Upper lobe of left lung (tissue), 6 donors: ENCODE measurements at regions not wholly inside any gene's neighbourhood (a gene's known extent, or its start where the extent isn't known, plus 50 kb on each side); places are given as distances from the start of the nearest gene placed in this dataset.

ENCODE experiments used
- ATAC-seq, 2 donors: fragments of 200-7000 bp; cut with Tn5 transposase; one replicate each; pipeline ENCODE4 v1.9.1; 2022; ENCODE audit warnings: mild to moderate bottlenecking in 2 of 2, moderate library complexity in 2 of 2; ENCODE audit not compliant: low FRiP score in 2 of 2
- DNase-seq, 2 donors: peaks; one replicate each; pipeline ENCODE4 v3.0.0-alpha.2; 2019 to 2020
- H3K27ac ChIP-seq, 4 donors: fragments of 200-600 bp; sonication (generic); one replicate each; pipeline ENCODE4 v1.5.1; 2016 to 2019
- H3K27me3 ChIP-seq, 4 donors: fragments of 200-600 bp; sonication (generic); one replicate each; pipeline ENCODE4 v1.5.1; 2017 to 2019
- H3K36me3 ChIP-seq, 4 donors: fragments of 200-600 bp; sonication (generic); one replicate each; pipeline ENCODE4 v1.5.1; 2016 to 2019
- H3K4me1 ChIP-seq, 4 donors: fragments of 200-600 bp; sonication (generic); one replicate each; pipeline ENCODE4 v1.5.1; 2018 to 2019
- H3K4me3 ChIP-seq, 4 donors: fragments of 200-600 bp; sonication (generic); one replicate each; pipeline ENCODE4 v1.5.1; 2017 to 2019; ENCODE audit warnings: mild to moderate bottlenecking in 2 of 4, moderate library complexity in 1 of 4
- H3K9me3 ChIP-seq, 4 donors: fragments of 200-600 bp; sonication (generic); one replicate each; pipeline ENCODE4 v1.5.1; 2018 to 2019
- CTCF ChIP-seq, 6 experiments: fragments of 450-650 bp in 4 of 6; fragments of 200-600 bp in 2 of 6; sonication (generic) in 2 of 6; IDR thresholded peaks; one replicate each; pipeline ENCODE4 v1.5.1; 2016 to 2019; ENCODE audit warnings: antibody characterized with exemption in 6 of 6
- EP300 ChIP-seq, 4 donors: sonication (generic); formaldehyde crosslinking; IDR thresholded peaks; one replicate each; pipeline ENCODE4 v1.5.1; 2017; ENCODE audit warnings: antibody characterized with exemption in 4 of 4, control low read depth in 2 of 4
- POLR2A ChIP-seq, 4 donors: fragments of 450-650 bp; IDR thresholded peaks; one replicate each; pipeline ENCODE4 v1.5.1; 2016 to 2017; ENCODE audit warnings: antibody characterized with exemption in 4 of 4, mild to moderate bottlenecking in 2 of 4
- POLR2AphosphoS5 ChIP-seq, 2 donors: sonication (generic); formaldehyde crosslinking; IDR thresholded peaks; one replicate each; pipeline ENCODE4 v1.5.1; 2017; ENCODE audit warnings: antibody characterized with exemption in 2 of 2
- WGBS, 2 donors: methylation state at CpG; one replicate each; pipeline ENCODE4 v1.1.5; 2017 to 2018; 5-methylcytosine and 5-hydroxymethylcytosine counted together
- donor health status: DM: no; HTN: no; CAD: no; lungs with moderate emphysema.
- donor health status: DM: no; HTN: yes; CAD: no; lungs with severe emphysema.

GRCh38 chr11:57899378-57899777 lies 124.3 kb upstream of the OR9Q1 start:
- TF ChIP-seq EP300 (IDR thresholded peaks at IDR 0.05) (no peak), POLR2A (IDR thresholded peaks at IDR 0.05) (no peak), POLR2AphosphoS5 (IDR thresholded peaks at IDR 0.05) (no peak), CTCF (IDR thresholded peaks at IDR 0.05) (no peak)
- no peak overlapping the region for H3K27ac ChIP-seq
- H3K4me3 ChIP-seq, result no peak overlapping the region
- WGBS, 2 donors, result 73 to 90% methylated on average over 2 of the region's 2 CpGs
- H3K4me1 ChIP-seq, result no peaks in the 10 kb centered on the region
- H3K9me3 ChIP-seq, result no peaks in the 10 kb centered on the region
- DNase-seq (no peak), ATAC-seq (no peak)
- H3K27me3 ChIP-seq, result no peaks in the 10 kb centered on the region
- H3K36me3 ChIP-seq, result no peaks in the 10 kb centered on the region

GRCh38 chr11:57900320-57900719 lies 123.4 kb upstream of the OR9Q1 start:
- H3K36me3 ChIP-seq, result no peaks in the 10 kb centered on the region
- no peaks in the 10 kb centered on the region for H3K4me1 ChIP-seq
- H3K27me3 ChIP-seq, result no peaks in the 10 kb centered on the region
- DNase-seq (no peak), ATAC-seq (no peak)
- no peak overlapping the region for H3K27ac ChIP-seq
- no peaks in the 10 kb centered on the region for H3K9me3 ChIP-seq
- H3K4me3 ChIP-seq, result no peak overlapping the region
- TF ChIP-seq POLR2AphosphoS5 (IDR thresholded peaks at IDR 0.05), result no peak
- no peak for TF ChIP-seq CTCF (IDR thresholded peaks at IDR 0.05)
- TF ChIP-seq EP300 (IDR thresholded peaks at IDR 0.05), result no peak
- TF ChIP-seq POLR2A (IDR thresholded peaks at IDR 0.05), result no peak
- 33 to 59% methylated on average over 1 of the region's 1 CpG for WGBS, 2 donors

GRCh38 chr11:57901278-57901677 lies 122.4 kb upstream of the OR9Q1 start:
- DNase-seq, result no peak
- H3K27ac ChIP-seq, result no peak overlapping the region
- H3K27me3 ChIP-seq, result no peaks in the 10 kb centered on the region
- ATAC-seq, result peak in 1 of 2 donors; percentile 21
- H3K4me1 ChIP-seq, result no peaks in the 10 kb centered on the region
- H3K4me3 ChIP-seq, result no peak overlapping the region
- TF ChIP-seq POLR2AphosphoS5 (IDR thresholded peaks at IDR 0.05) (no peak), POLR2A (IDR thresholded peaks at IDR 0.05) (no peak), EP300 (IDR thresholded peaks at IDR 0.05) (no peak), CTCF (IDR thresholded peaks at IDR 0.05) (no peak)
- H3K36me3 ChIP-seq, result no peaks in the 10 kb centered on the region
- H3K9me3 ChIP-seq, result no peaks in the 10 kb centered on the region

GRCh38 chr11:57901756-57902155 lies 121.9 kb upstream of the OR9Q1 start:
- H3K36me3 ChIP-seq, result no peaks in the 10 kb centered on the region
- H3K9me3 ChIP-seq, result no peaks in the 10 kb centered on the region
- ATAC-seq, result no peak
- TF ChIP-seq CTCF (IDR thresholded peaks at IDR 0.05), result no peak
- no peak for TF ChIP-seq EP300 (IDR thresholded peaks at IDR 0.05)
- TF ChIP-seq POLR2AphosphoS5 (IDR thresholded peaks at IDR 0.05), result no peak
- no peak for TF ChIP-seq POLR2A (IDR thresholded peaks at IDR 0.05)
- WGBS, 2 donors, result 74 to 92% methylated on average over 4 to 5 of the region's 5 CpGs
- no peak overlapping the region for H3K27ac ChIP-seq
- H3K4me3 ChIP-seq, result no peak overlapping the region
- H3K4me1 ChIP-seq, result no peaks in the 10 kb centered on the region
- H3K27me3 ChIP-seq, result no peaks in the 10 kb centered on the region
- DNase-seq, result no peak

- no peaks in the 10 kb centered on the region for H3K4me1 ChIP-seq
- no peaks in the 10 kb centered on the region for H3K36me3 ChIP-seq
- no peaks in the 10 kb centered on the region for H3K27me3 ChIP-seq
- DNase-seq (no peak), ATAC-seq (no peak)
- no peak overlapping the region for H3K27ac ChIP-seq
- H3K9me3 ChIP-seq, result no peaks in the 10 kb centered on the region
- H3K4me3 ChIP-seq, result no peak overlapping the region
- TF ChIP-seq POLR2AphosphoS5 (IDR thresholded peaks at IDR 0.05) (no peak), CTCF (IDR thresholded peaks at IDR 0.05) (no peak), EP300 (IDR thresholded peaks at IDR 0.05) (no peak), POLR2A (IDR thresholded peaks at IDR 0.05) (no peak)
These were observed 120.7 kb upstream of the OR9Q1 start for GRCh38 chr11:57903011-57903410.
